NT2/D1 (cell line): ENCODE measurements at regions not wholly inside any gene's neighbourhood (a gene's known extent, or its start where the extent isn't known, plus 50 kb on each side); places are given as distances from the start of the nearest gene placed in this dataset.

Source experiments
- DNase-seq: peaks from one replicate; pipeline ENCODE4 v3.0.0-alpha.2; 2011; ENCODE audit warnings: low read depth, low spot score
- H3K27me3 ChIP-seq: 2 replicates; pipeline ENCODE4 v1.6.0; 2011; ENCODE audit warnings: mild to moderate bottlenecking; ENCODE audit not compliant: insufficient read length, insufficient read depth
- H3K36me3 ChIP-seq: 2 replicates; pipeline ENCODE4 v1.6.1; 2011; ENCODE audit warnings: mild to moderate bottlenecking, low read length, mixed read lengths; ENCODE audit not compliant: insufficient read depth, insufficient read length
- H3K4me1 ChIP-seq: 2 replicates; pipeline ENCODE4 v1.5.1; 2011; ENCODE audit not compliant: insufficient read depth, insufficient read length
- H3K4me3 ChIP-seq: 2 replicates; pipeline ENCODE4 v1.5.1; 2011; ENCODE audit warnings: low read depth; ENCODE audit not compliant: insufficient read length
- H3K9ac ChIP-seq: 2 replicates; pipeline ENCODE4 v1.6.0; 2011; ENCODE audit warnings: low read depth; ENCODE audit not compliant: insufficient read length
- H3K9me3 ChIP-seq: 2 replicates; pipeline ENCODE4 v1.5.1; 2011; ENCODE audit warnings: mild to moderate bottlenecking, low read length; ENCODE audit not compliant: insufficient read depth
- SUZ12 ChIP-seq: IDR thresholded peaks from 2 replicates; pipeline ENCODE4 v1.6.1; 2011; ENCODE audit not compliant: insufficient read length, insufficient read depth; ENCODE audit errors: extremely low read depth
- YY1 ChIP-seq: IDR thresholded peaks from 2 replicates; pipeline ENCODE4 v1.6.1; 2011; ENCODE audit not compliant: insufficient read length, insufficient read depth
- ZNF274 ChIP-seq: IDR thresholded peaks from 2 replicates; pipeline ENCODE4 v1.6.1; 2011; ENCODE audit warnings: mild to moderate bottlenecking, low read depth, low read length

GRCh38 chr18:3368193-3368592, 81.8 kb upstream of the TGIF1 start:
- Histone ChIP-seq H3K36me3 (no peaks in the 10 kb centered on the region), H3K9me3 (no peaks in the 10 kb centered on the region), H3K4me3 (no peak overlapping the region), H3K9ac (no peak overlapping the region), H3K27me3 (no peaks in the 10 kb centered on the region), H3K4me1 (no peaks in the 10 kb centered on the region)
- TF ChIP-seq SUZ12 (no peak), YY1 (no peak), ZNF274 (no peak)
- no peak for DNase-seq

- H3K4me1 ChIP-seq, result no peaks in the 10 kb centered on the region
- TF ChIP-seq SUZ12 (no peak), ZNF274 (no peak), YY1 (no peak)
Observed at GRCh38 chr18:3379685-3380084, 70.3 kb upstream of the TGIF1 start.

DNA sequence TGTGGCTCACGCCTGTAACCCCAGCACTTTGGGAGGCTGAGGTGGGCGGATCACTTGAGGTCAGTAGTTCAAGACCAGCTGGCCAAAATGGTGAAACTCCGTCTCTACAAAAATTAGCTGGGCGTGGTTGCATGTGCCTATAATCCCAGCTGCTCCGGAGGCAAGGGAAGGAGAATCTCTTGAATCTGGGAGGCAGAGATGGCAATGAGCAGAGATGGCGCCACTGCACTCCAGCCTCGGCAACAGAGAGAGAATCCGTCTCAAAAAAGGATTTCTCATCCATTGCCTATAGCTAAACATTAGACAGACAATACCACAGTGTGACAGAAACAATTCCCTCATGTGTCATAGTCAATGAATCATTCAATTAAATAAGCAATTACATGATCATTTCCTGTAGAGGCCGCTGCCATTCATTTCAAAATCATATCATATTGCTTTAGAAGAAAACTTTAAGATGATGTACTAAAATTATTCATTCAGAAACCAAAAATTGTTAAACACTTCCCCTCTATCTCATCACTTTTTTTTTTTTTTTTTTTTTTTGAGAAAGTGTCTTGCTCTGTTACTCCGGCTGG, 69.5 kb upstream of the TGIF1 start:
- Histone ChIP-seq H3K9ac (no peak overlapping the region), H3K4me1 (no peaks in the 10 kb centered on the region), H3K4me3 (no peak overlapping the region), H3K9me3 (no peaks in the 10 kb centered on the region), H3K27me3 (no peaks in the 10 kb centered on the region), H3K36me3 (no peaks in the 10 kb centered on the region)
- TF ChIP-seq YY1 (no peak), ZNF274 (no peak), SUZ12 (no peak)
- DNase-seq, result no peak

More at GRCh38 chr18:3379685-3380084, 70.3 kb upstream of the TGIF1 start:
- no peaks in the 10 kb centered on the region for H3K27me3 ChIP-seq
- no peaks in the 10 kb centered on the region for H3K36me3 ChIP-seq
- DNase-seq, result no peak
- H3K9ac ChIP-seq, result no peak overlapping the region
- no peaks in the 10 kb centered on the region for H3K9me3 ChIP-seq
- no peak overlapping the region for H3K4me3 ChIP-seq

DNA sequence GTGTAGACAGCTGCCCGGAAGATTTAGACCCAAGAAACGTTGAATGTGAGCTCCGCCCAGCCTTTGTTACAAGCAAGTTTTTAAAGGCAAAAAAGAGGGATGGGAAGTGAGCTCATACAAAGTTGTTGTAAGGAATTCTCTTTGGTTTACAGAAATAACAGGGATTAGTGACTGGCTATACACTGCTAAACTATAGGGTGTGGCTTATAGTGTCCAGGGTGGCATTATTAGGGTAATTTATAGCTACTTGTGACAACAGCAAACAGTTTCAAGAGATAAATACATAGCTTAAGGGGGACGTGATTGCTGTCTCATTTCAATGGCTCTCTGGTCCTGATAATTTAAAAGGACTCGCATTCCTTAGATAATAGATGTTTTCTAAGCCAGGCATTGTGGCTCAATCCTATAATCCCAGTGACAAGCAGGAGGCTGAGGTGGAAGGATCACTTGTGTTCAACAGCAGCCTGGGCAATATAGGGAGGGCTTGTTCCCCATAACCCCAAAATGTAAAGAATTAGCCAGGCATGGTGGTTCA, 66.5 kb upstream of the TGIF1 start:
- peak; percentile 27 for DNase-seq
- H3K27me3 ChIP-seq, result no peaks in the 10 kb centered on the region
- H3K9ac ChIP-seq, result no peak overlapping the region
- no peaks in the 10 kb centered on the region for H3K36me3 ChIP-seq
- no peaks in the 10 kb centered on the region for H3K4me1 ChIP-seq
- no peak for TF ChIP-seq ZNF274
- no peak for TF ChIP-seq YY1
- TF ChIP-seq SUZ12, result no peak
- H3K9me3 ChIP-seq, result no peaks in the 10 kb centered on the region
- no peak overlapping the region for H3K4me3 ChIP-seq

GRCh38 chr18:3384664-3385563, 65.1 kb upstream of the TGIF1 start:
- TF ChIP-seq SUZ12, result no peak
- TF ChIP-seq YY1, result no peak
- TF ChIP-seq ZNF274, result no peak
- no peak overlapping the region for H3K4me3 ChIP-seq
- H3K9me3 ChIP-seq, result peaks cover 10% of the 10 kb centered on the region; the same call in 1 of the 2 replicates
- H3K27me3 ChIP-seq, result no peaks in the 10 kb centered on the region
- no peaks in the 10 kb centered on the region for H3K36me3 ChIP-seq
- DNase-seq, result no peak
- H3K4me1 ChIP-seq, result no peaks in the 10 kb centered on the region
- no peak overlapping the region for H3K9ac ChIP-seq

GRCh38 chr18:3388323-3388722, 61.6 kb upstream of the TGIF1 start:
- no peaks in the 10 kb centered on the region for H3K36me3 ChIP-seq
- peaks cover 30% of the 10 kb centered on the region; the same call in 1 of the 2 replicates for H3K9me3 ChIP-seq
- no peak for TF ChIP-seq YY1
- TF ChIP-seq ZNF274, result no peak
- no peak for TF ChIP-seq SUZ12
- no peak overlapping the region for H3K4me3 ChIP-seq
- no peaks in the 10 kb centered on the region for H3K27me3 ChIP-seq
- H3K4me1 ChIP-seq, result no peaks in the 10 kb centered on the region
- H3K9ac ChIP-seq, result no peak overlapping the region
- no peak for DNase-seq

GRCh38 chr18:3388980-3389379, 61.0 kb upstream of the TGIF1 start:
- Histone ChIP-seq H3K9me3 (peaks cover 30% of the 10 kb centered on the region; the same call in 1 of the 2 replicates), H3K9ac (no peak overlapping the region), H3K36me3 (no peaks in the 10 kb centered on the region), H3K4me3 (no peak overlapping the region), H3K4me1 (no peaks in the 10 kb centered on the region), H3K27me3 (no peaks in the 10 kb centered on the region)
- no peak for TF ChIP-seq ZNF274
- no peak for DNase-seq
